ENCODE measurements at regions not wholly inside any gene's neighbourhood (a gene's known extent, or its start where the extent isn't known, plus 50 kb on each side); places are given as distances from the start of the nearest gene placed in this dataset.
"Not testable (repeated sequence)": the region's sequence is repeated elsewhere in the genome, so short reads cannot be mapped to it uniquely, and the experiment has no call there.

GRCh38 chr7:21330462-21331178 is 97.3 kb upstream of the SP4 start:
- no peak for DNase-seq

GRCh38 chr7:21334906-21335305 is 93.0 kb upstream of the SP4 start:
- no peak for DNase-seq

- DNase-seq = no peak
These were observed 91.1 kb upstream of the SP4 start for GRCh38 chr7:21336743-21337142.

GRCh38 chr7:21338728-21339164 is 89.1 kb upstream of the SP4 start:
- peak; percentile 49 for DNase-seq

- not testable (repeated sequence) for DNase-seq
These were observed 83.0 kb upstream of the SP4 start for GRCh38 chr7:21344900-21345299.

GRCh38 chr7:21345361-21345760 is 82.5 kb upstream of the SP4 start:
- no peak for DNase-seq

GRCh38 chr7:21346297-21346696 is 81.6 kb upstream of the SP4 start:
- no peak for DNase-seq

- no peak for DNase-seq
These were observed 75.1 kb upstream of the SP4 start for GRCh38 chr7:21352540-21353387.

- no peak for DNase-seq
These were observed 74.5 kb upstream of the SP4 start for GRCh38 chr7:21353388-21353780.

- DNase-seq = no peak
These were observed 73.6 kb upstream of the SP4 start for GRCh38 chr7:21354284-21354683.

- DNase-seq = peak; percentile 31
These were observed 72.4 kb upstream of the SP4 start for GRCh38 chr7:21355406-21355874.

- no peak for DNase-seq
These were observed 71.3 kb upstream of the SP4 start for GRCh38 chr7:21356616-21357015.

GRCh38 chr7:21357151-21358097 is 70.5 kb upstream of the SP4 start:
- DNase-seq = no peak

- no peak for DNase-seq
These were observed 69.2 kb upstream of the SP4 start for GRCh38 chr7:21358648-21359047.

- no peak for DNase-seq
These were observed 68.7 kb upstream of the SP4 start for GRCh38 chr7:21359163-21359562.

GRCh38 chr7:21361413-21362125 is 66.3 kb upstream of the SP4 start:
- no peak for DNase-seq

- no peak for DNase-seq
These were observed 63.0 kb upstream of the SP4 start for GRCh38 chr7:21364801-21365271.

- no peak for DNase-seq
These were observed 61.8 kb upstream of the SP4 start for GRCh38 chr7:21365866-21366624.

GRCh38 chr7:21367081-21367480 is 60.8 kb upstream of the SP4 start:
- no peak for DNase-seq

GRCh38 chr7:21367537-21367936 is 60.3 kb upstream of the SP4 start:
- no peak for DNase-seq

- no peak for DNase-seq
These were observed 59.6 kb upstream of the SP4 start for GRCh38 chr7:21368317-21368716.
